ENCODE measurements at regions not wholly inside any gene's neighbourhood (a gene's known extent, or its start where the extent isn't known, plus 50 kb on each side); places are given as distances from the start of the nearest gene placed in this dataset.

DNA sequence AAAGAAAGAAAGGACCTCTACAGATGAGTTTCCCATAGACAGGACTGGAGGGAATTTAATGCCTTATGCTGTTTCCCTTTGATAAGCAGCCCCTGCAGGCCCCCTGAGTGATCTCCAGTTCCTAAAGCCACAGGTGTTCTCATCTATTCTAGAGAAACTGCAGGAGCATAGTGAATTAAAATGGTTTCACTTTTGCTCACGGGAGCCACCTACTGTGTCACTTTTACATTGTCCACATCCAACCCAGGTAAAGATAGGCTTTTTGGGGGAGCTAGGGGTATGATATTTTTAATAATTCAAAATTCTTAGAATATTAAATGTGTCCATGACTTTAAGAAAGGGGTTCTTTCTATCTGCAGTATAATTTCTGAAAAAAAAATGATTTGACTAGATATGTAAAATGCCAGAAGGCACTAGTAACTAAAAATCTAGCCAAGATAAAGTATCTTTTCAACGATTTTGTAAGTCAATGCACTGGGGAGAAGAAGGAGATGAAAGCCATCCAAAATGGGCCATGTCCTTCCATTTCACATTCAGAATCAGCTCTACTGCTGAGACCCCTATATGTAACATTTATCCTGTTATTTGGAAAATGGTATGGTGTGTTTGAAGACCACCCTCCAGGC is 267.3 kb upstream of the DUSP10 start:
- Histone ChIP-seq H3K36me3 (no peaks in the 10 kb centered on the region), H3K9me3 (no peaks in the 10 kb centered on the region), H3K27me3 (no peaks in the 10 kb centered on the region), H3K4me3 (no peak overlapping the region), H3K4me1 (peaks cover 0 to 4% (median 0%) of the 10 kb centered on the region in 4 donors), H3K27ac (no peak overlapping the region)
- WGBS, 5 donors = 30 to 46% (median 34%) methylated on average over 2 of the region's 2 CpGs
- intact Hi-C loops (cut with DNase I; ENCODE audit: low total_unique reads) = no loop called here
- no peak for TF ChIP-seq EP300 (IDR thresholded peaks at IDR 0.05)
- TF ChIP-seq, protein P1, sequence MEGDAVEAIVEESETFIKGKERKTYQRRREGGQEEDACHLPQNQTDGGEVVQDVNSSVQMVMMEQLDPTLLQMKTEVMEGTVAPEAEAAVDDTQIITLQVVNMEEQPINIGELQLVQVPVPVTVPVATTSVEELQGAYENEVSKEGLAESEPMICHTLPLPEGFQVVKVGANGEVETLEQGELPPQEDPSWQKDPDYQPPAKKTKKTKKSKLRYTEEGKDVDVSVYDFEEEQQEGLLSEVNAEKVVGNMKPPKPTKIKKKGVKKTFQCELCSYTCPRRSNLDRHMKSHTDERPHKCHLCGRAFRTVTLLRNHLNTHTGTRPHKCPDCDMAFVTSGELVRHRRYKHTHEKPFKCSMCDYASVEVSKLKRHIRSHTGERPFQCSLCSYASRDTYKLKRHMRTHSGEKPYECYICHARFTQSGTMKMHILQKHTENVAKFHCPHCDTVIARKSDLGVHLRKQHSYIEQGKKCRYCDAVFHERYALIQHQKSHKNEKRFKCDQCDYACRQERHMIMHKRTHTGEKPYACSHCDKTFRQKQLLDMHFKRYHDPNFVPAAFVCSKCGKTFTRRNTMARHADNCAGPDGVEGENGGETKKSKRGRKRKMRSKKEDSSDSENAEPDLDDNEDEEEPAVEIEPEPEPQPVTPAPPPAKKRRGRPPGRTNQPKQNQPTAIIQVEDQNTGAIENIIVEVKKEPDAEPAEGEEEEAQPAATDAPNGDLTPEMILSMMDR (IDR thresholded peaks at IDR 0.05) = peak in 2 of 7 experiments; percentile 13 to 23
- DNase-seq = peak in 1 of 2 donors; percentile 36

- DNase-seq = no peak
- Histone ChIP-seq H3K27ac (no peak overlapping the region), H3K36me3 (no peaks in the 10 kb centered on the region), H3K9me3 (no peaks in the 10 kb centered on the region), H3K27me3 (no peaks in the 10 kb centered on the region), H3K4me3 (no peak overlapping the region), H3K4me1 (peaks cover 0 to 4% (median 0%) of the 10 kb centered on the region in 4 donors)
- intact Hi-C loops (cut with DNase I; ENCODE audit: low total_unique reads) = no loop called here
- TF ChIP-seq, protein P1 (IDR thresholded peaks at IDR 0.05) = no peak
- no peak for TF ChIP-seq EP300 (IDR thresholded peaks at IDR 0.05)
- no peak for TF ChIP-seq POLR2AphosphoS5 (IDR thresholded peaks at IDR 0.05)
- TF ChIP-seq POLR2A (IDR thresholded peaks at IDR 0.05) = no peak
Observed at GRCh38 chr1:222006715-222007114, 264.8 kb upstream of the DUSP10 start.

- intact Hi-C loops (cut with DNase I; ENCODE audit: low total_unique reads) = no loop called here
- 84 to 91% (median 88%) methylated on average over 2 of the region's 2 CpGs for WGBS, 5 donors
Observed at GRCh38 chr1:222004784-222005183, 262.9 kb upstream of the DUSP10 start.

GRCh38 chr1:222004034-222004433 is 262.1 kb upstream of the DUSP10 start:
- Histone ChIP-seq H3K4me1 (peaks cover 0 to 4% (median 0%) of the 10 kb centered on the region in 4 donors), H3K9me3 (no peaks in the 10 kb centered on the region), H3K36me3 (no peaks in the 10 kb centered on the region), H3K4me3 (no peak overlapping the region), H3K27me3 (peaks cover 0 to 3% (median 0%) of the 10 kb centered on the region in 3 donors), H3K27ac (no peak overlapping the region)
- intact Hi-C loops (cut with DNase I; ENCODE audit: low total_unique reads) = no loop called here
- TF ChIP-seq, protein P1 (IDR thresholded peaks at IDR 0.05) = no peak
- TF ChIP-seq POLR2A (IDR thresholded peaks at IDR 0.05) = no peak
- TF ChIP-seq POLR2AphosphoS5 (IDR thresholded peaks at IDR 0.05) = no peak
- no peak for TF ChIP-seq EP300 (IDR thresholded peaks at IDR 0.05)
- 64 to 94% (median 80%) methylated on average over 3 of the region's 3 CpGs for whole genome bisulfite sequencing, 5 donors
- no peak for DNase-seq

More at GRCh38 chr1:222004784-222005183, 262.9 kb upstream of the DUSP10 start:
- H3K27ac ChIP-seq = no peak overlapping the region
- H3K4me1 ChIP-seq = peaks cover 0 to 4% (median 0%) of the 10 kb centered on the region in 4 donors
- no peak overlapping the region for H3K4me3 ChIP-seq
- peaks cover 0 to 3% (median 0%) of the 10 kb centered on the region in 3 donors for H3K27me3 ChIP-seq
- H3K36me3 ChIP-seq = no peaks in the 10 kb centered on the region
- no peak for DNase-seq
- no peaks in the 10 kb centered on the region for H3K9me3 ChIP-seq
- no peak for TF ChIP-seq EP300 (IDR thresholded peaks at IDR 0.05)
- TF ChIP-seq POLR2A (IDR thresholded peaks at IDR 0.05) = no peak
- TF ChIP-seq, protein P1 (IDR thresholded peaks at IDR 0.05) = no peak
- TF ChIP-seq POLR2AphosphoS5 (IDR thresholded peaks at IDR 0.05) = no peak

All from stomach (tissue), 8 donors.